ENCODE measurements at regions not wholly inside any gene's neighbourhood (a gene's known extent, or its start where the extent isn't known, plus 50 kb on each side); places are given as distances from the start of the nearest gene placed in this dataset.
"Not testable (repeated sequence)": the region's sequence is repeated elsewhere in the genome, so short reads cannot be mapped to it uniquely, and the experiment has no call there.

DNA sequence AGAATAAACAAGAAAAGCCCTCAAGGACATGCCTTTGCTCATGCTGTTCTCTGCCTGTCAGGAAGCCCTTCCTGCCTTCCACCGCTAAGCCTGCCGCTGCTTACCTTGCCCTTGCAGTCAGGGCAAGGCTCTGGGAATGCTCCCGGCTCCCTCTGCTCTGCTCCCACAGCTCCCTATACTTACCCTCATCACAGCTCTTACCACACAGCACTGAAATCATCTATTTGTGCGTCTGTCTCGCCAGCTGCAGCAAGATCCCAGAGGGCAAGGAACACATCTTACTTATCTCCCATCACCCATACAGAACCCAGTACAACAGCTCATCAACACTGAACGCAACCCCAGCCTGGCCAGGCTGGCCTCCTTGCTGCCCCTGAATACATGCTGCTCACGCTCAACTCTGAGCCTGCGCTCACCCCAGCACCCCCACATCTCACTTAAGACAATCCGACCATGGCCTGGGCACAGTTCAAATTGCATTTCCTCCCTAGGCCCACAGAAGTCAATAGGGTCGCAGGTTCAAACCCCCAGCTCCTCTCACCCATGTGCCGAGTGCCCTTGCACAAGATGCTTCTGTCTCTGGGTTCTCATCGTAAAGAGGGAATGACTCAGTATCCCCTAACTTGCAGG is 161.8 kb downstream of the IGLL1 start:
- no peaks in the 10 kb centered on the region for H3K36me3 ChIP-seq (ENCODE audit: control insufficient read depth in 2 of 2, insufficient read depth in 2 of 2, low read length in 1 of 2)
- no peak overlapping the region for H3K4me3 ChIP-seq (ENCODE audit: low read depth in 1 of 2, low read length in 2 of 2)
- H3K27me3 ChIP-seq (ENCODE audit: control insufficient read depth in 1 of 2, insufficient read depth in 2 of 2, low read length in 2 of 2), result no peaks in the 10 kb centered on the region
- no peaks in the 10 kb centered on the region for H3K4me1 ChIP-seq (ENCODE audit: control insufficient read depth in 2 of 2, insufficient read depth in 2 of 2, low read length in 1 of 2)
- no peak overlapping the region for H3K27ac ChIP-seq (ENCODE audit: low read depth in 2 of 2, low read length in 1 of 2)
- WGBS, 2 donors, result 74 to 76% methylated on average over 12 of the region's 12 CpGs
- no peaks in the 10 kb centered on the region for H3K9me3 ChIP-seq (ENCODE audit: control insufficient read depth in 2 of 2, insufficient read depth in 1 of 2, low read depth in 1 of 2, low read length in 1 of 2)

DNA sequence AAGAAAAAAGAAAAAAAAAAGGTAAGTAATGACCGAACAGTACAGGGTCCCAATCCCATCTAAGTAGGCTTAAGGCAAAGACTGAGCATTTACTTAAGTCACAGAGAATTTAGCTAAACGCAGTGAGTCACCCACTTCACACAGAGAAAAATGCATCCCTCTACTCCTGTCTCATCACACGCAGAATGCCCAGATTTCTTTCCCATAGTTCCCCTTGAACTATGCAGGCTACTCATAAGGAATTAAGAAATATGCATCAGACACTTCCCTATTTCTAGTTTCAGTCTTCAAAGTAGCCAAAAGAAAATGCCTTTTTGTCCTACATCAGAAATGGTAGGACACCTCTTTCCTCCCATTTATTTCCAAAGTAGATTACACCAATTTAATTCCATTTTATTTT is 162.8 kb downstream of the IGLL1 start:
- not testable (repeated sequence) for H3K9me3 ChIP-seq (ENCODE audit: control insufficient read depth in 2 of 2, insufficient read depth in 1 of 2, low read depth in 1 of 2, low read length in 1 of 2); H3K4me1 ChIP-seq (ENCODE audit: control insufficient read depth in 2 of 2, insufficient read depth in 2 of 2, low read length in 1 of 2); H3K27me3 ChIP-seq (ENCODE audit: control insufficient read depth in 1 of 2, insufficient read depth in 2 of 2, low read length in 2 of 2); H3K36me3 ChIP-seq (ENCODE audit: control insufficient read depth in 2 of 2, insufficient read depth in 2 of 2, low read length in 1 of 2); H3K4me3 ChIP-seq (ENCODE audit: low read depth in 1 of 2, low read length in 2 of 2); H3K27ac ChIP-seq (ENCODE audit: low read depth in 2 of 2, low read length in 1 of 2)
- 82 to 83% methylated on average over 3 of the region's 3 CpGs for WGBS, 2 donors

DNA sequence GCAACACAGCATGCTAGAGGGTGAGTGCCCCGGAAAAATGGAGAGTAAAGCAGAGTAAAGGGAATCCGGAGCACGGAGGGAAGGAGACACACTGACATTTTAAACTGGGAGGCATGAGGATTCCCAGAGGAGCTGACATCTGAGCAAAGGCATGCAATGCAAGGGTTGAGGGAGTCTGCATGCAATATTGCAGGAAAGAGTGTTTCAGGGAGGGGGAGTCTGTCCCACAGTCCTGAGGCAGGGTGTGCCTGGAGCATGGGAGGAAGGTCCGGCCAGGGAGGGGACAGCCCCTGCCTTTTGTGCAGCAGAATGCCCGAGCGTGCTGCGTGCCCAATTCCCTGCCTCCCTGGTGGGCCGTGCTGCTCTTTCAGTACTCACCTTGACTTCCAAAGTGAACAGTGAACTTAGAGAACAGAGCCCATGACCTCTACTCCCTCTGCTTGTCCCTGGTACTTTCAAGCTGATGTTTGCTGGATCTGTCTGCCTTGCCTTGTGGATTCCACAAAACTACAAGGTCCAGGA is 163.9 kb downstream of the IGLL1 start:
- not testable (repeated sequence) for H3K9me3 ChIP-seq (ENCODE audit: control insufficient read depth in 2 of 2, insufficient read depth in 1 of 2, low read depth in 1 of 2, low read length in 1 of 2); H3K36me3 ChIP-seq (ENCODE audit: control insufficient read depth in 2 of 2, insufficient read depth in 2 of 2, low read length in 1 of 2); H3K27ac ChIP-seq (ENCODE audit: low read depth in 2 of 2, low read length in 1 of 2); H3K4me3 ChIP-seq (ENCODE audit: low read depth in 1 of 2, low read length in 2 of 2); H3K4me1 ChIP-seq (ENCODE audit: control insufficient read depth in 2 of 2, insufficient read depth in 2 of 2, low read length in 1 of 2); H3K27me3 ChIP-seq (ENCODE audit: control insufficient read depth in 1 of 2, insufficient read depth in 2 of 2, low read length in 2 of 2)
- 73 to 76% methylated on average over 4 to 7 of the region's 8 CpGs for WGBS, 2 donors

DNA sequence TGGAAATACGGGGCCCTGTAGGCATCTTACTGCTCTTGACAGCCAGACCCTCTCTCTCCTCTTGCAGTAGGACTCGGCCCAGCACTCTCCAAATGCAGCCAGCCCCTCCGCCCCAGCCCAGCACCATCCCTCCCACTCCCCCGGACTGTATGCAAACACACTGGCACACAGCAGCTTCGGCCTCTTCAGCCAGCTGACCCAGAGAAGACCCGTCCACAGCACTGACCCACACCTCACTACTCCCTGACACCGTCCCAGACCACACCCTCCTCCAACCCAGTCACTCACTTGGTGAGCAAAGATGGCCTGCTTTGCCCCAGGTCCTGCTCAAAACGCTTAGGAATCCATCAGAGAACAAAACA is 164.6 kb downstream of the IGLL1 start:
- 55 to 57% methylated on average over 8 of the region's 8 CpGs for WGBS, 2 donors
- Histone ChIP-seq H3K4me3 (ENCODE audit: low read depth in 1 of 2, low read length in 2 of 2) (no peak overlapping the region), H3K4me1 (ENCODE audit: control insufficient read depth in 2 of 2, insufficient read depth in 2 of 2, low read length in 1 of 2) (no peaks in the 10 kb centered on the region), H3K27ac (ENCODE audit: low read depth in 2 of 2, low read length in 1 of 2) (no peak overlapping the region), H3K27me3 (ENCODE audit: control insufficient read depth in 1 of 2, insufficient read depth in 2 of 2, low read length in 2 of 2) (no peaks in the 10 kb centered on the region), H3K9me3 (ENCODE audit: control insufficient read depth in 2 of 2, insufficient read depth in 1 of 2, low read depth in 1 of 2, low read length in 1 of 2) (no peaks in the 10 kb centered on the region), H3K36me3 (ENCODE audit: control insufficient read depth in 2 of 2, insufficient read depth in 2 of 2, low read length in 1 of 2) (no peaks in the 10 kb centered on the region)

DNA sequence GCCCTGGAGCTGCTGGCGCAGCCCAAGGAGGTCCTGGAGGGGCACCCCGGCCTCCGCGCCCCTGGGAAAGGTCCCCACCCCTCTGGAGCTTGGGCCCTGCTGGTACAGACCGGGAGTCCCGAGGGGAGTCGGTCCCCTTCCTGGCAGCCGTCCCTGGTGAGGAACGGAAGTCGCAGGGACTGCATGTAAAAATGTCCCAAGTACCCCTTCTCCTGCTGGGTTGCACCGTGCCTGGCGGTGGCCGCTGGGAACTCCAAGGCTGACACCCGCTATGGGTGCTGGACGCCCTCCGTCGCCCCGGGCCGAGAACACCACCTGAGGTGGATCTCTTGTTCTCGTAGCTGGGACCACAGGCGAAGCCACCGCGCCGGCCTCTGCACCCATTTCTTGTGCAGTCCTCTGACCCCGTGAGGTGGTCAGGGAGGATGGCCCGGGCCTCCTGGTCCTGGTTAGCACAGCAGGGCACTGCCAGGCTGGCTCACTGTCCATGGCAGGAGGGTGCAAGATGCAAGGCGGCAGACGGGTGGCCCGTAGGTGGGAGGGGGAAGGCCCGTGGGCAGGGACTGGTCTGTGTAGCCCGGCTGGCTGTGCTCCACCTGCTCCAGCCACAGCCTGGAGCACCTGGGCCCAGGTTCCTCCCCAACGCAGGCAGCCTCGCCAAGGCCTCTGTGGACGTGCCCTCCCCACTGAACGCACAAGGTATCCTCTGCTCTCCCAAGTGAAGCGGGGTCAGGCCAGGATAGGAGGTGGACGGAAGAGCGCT is 165.2 kb downstream of the IGLL1 start:
- H3K9me3 ChIP-seq (ENCODE audit: control insufficient read depth in 2 of 2, insufficient read depth in 1 of 2, low read depth in 1 of 2, low read length in 1 of 2), result no peaks in the 10 kb centered on the region

DNA sequence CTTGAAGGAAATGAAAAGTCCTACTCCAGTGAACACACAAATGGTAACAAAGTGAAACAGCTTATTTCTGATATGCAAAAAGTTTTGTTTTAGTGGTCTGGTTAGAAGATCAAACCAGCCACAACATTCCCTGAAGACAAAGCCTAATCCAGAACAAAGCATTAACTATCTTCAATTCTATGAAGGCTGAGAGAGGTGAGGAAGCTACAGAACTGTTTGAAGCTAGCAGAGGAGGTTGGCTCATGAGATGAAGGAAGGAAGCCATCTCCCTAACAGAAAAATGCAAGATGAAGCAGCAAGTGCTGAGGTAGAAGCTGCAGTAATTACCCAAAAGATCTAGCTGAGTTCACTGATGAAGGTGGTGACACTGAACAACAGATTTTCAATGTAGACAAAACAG is 168.4 kb downstream of the IGLL1 start:
- H3K36me3 ChIP-seq (ENCODE audit: control insufficient read depth in 2 of 2, insufficient read depth in 2 of 2, low read length in 1 of 2), result no peaks in the 10 kb centered on the region
- no peak overlapping the region for H3K4me3 ChIP-seq (ENCODE audit: low read depth in 1 of 2, low read length in 2 of 2)
- H3K27ac ChIP-seq (ENCODE audit: low read depth in 2 of 2, low read length in 1 of 2), result no peak overlapping the region
- peaks cover 0 to 2% of the 10 kb centered on the region in 2 donors for H3K27me3 ChIP-seq (ENCODE audit: control insufficient read depth in 1 of 2, insufficient read depth in 2 of 2, low read length in 2 of 2)
- no peaks in the 10 kb centered on the region for H3K4me1 ChIP-seq (ENCODE audit: control insufficient read depth in 2 of 2, insufficient read depth in 2 of 2, low read length in 1 of 2)
- no peaks in the 10 kb centered on the region for H3K9me3 ChIP-seq (ENCODE audit: control insufficient read depth in 2 of 2, insufficient read depth in 1 of 2, low read depth in 1 of 2, low read length in 1 of 2)

More for the DNA sequence above, 165.2 kb downstream of the IGLL1 start:
- H3K27ac ChIP-seq (ENCODE audit: low read depth in 2 of 2, low read length in 1 of 2), result no peak overlapping the region
- 89 to 92% methylated on average over 38 of the region's 38 CpGs for WGBS, 2 donors
- no peaks in the 10 kb centered on the region for H3K27me3 ChIP-seq (ENCODE audit: control insufficient read depth in 1 of 2, insufficient read depth in 2 of 2, low read length in 2 of 2)
- H3K4me1 ChIP-seq (ENCODE audit: control insufficient read depth in 2 of 2, insufficient read depth in 2 of 2, low read length in 1 of 2), result no peaks in the 10 kb centered on the region
- H3K36me3 ChIP-seq (ENCODE audit: control insufficient read depth in 2 of 2, insufficient read depth in 2 of 2, low read length in 1 of 2), result no peaks in the 10 kb centered on the region
- H3K4me3 ChIP-seq (ENCODE audit: low read depth in 1 of 2, low read length in 2 of 2), result no peak overlapping the region

DNA sequence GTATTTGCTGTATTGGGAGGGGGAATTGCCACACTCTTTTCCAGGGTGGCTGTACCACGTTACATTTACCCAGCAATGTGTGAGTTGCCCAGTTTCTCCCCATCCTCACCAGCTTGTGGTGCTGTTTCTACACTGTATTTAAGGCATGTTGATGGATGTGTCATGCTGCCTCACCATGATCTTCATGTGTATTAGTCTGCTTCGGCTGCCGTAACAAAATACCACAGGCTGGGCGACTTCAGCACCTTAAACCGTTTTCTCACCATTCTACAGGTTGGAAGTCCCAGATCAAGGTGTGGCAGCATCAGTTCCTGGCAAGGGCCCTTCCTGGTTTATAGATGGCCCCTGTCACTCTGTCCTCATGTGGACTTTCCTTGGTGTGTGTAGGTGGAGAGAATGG is 169.7 kb downstream of the IGLL1 start:
- Histone ChIP-seq H3K27me3 (ENCODE audit: control insufficient read depth in 1 of 2, insufficient read depth in 2 of 2, low read length in 2 of 2) (peaks cover 0 to 2% of the 10 kb centered on the region in 2 donors), H3K9me3 (ENCODE audit: control insufficient read depth in 2 of 2, insufficient read depth in 1 of 2, low read depth in 1 of 2, low read length in 1 of 2) (peaks cover 0 to 2% of the 10 kb centered on the region in 2 donors), H3K4me3 (ENCODE audit: low read depth in 1 of 2, low read length in 2 of 2) (no peak overlapping the region), H3K4me1 (ENCODE audit: control insufficient read depth in 2 of 2, insufficient read depth in 2 of 2, low read length in 1 of 2) (no peaks in the 10 kb centered on the region), H3K27ac (ENCODE audit: low read depth in 2 of 2, low read length in 1 of 2) (no peak overlapping the region), H3K36me3 (ENCODE audit: control insufficient read depth in 2 of 2, insufficient read depth in 2 of 2, low read length in 1 of 2) (no peaks in the 10 kb centered on the region)
- WGBS, 2 donors, result 88 to 91% methylated on average over 5 of the region's 5 CpGs

DNA sequence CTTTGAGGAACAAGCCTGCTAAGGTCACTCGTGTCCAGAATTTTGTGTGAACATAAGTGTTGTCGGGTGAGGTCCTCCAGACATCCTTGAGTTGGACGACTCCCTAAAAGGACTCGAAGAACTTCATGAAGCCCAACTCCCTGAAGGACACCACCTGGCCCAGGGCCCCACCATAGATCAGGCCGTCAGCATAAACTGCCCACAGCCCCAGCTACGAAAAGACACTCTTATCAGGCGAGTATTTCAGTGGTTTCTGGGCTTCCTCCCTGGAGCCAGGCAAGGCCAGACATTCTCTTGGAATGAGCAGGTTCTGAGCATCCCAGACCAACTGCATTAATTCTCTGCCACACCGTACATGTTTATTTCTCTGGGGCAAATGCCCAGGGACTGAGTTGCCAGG is 170.1 kb downstream of the IGLL1 start:
- 71 to 76% methylated on average over 8 of the region's 8 CpGs for WGBS, 2 donors
- H3K9me3 ChIP-seq (ENCODE audit: control insufficient read depth in 2 of 2, insufficient read depth in 1 of 2, low read depth in 1 of 2, low read length in 1 of 2), result peaks cover 0 to 4% of the 10 kb centered on the region in 2 donors
- no peak overlapping the region for H3K27ac ChIP-seq (ENCODE audit: low read depth in 2 of 2, low read length in 1 of 2)
- H3K4me3 ChIP-seq (ENCODE audit: low read depth in 1 of 2, low read length in 2 of 2), result no peak overlapping the region
- H3K36me3 ChIP-seq (ENCODE audit: control insufficient read depth in 2 of 2, insufficient read depth in 2 of 2, low read length in 1 of 2), result no peaks in the 10 kb centered on the region
- H3K4me1 ChIP-seq (ENCODE audit: control insufficient read depth in 2 of 2, insufficient read depth in 2 of 2, low read length in 1 of 2), result no peaks in the 10 kb centered on the region
- H3K27me3 ChIP-seq (ENCODE audit: control insufficient read depth in 1 of 2, insufficient read depth in 2 of 2, low read length in 2 of 2), result peaks cover 0 to 2% of the 10 kb centered on the region in 2 donors

DNA sequence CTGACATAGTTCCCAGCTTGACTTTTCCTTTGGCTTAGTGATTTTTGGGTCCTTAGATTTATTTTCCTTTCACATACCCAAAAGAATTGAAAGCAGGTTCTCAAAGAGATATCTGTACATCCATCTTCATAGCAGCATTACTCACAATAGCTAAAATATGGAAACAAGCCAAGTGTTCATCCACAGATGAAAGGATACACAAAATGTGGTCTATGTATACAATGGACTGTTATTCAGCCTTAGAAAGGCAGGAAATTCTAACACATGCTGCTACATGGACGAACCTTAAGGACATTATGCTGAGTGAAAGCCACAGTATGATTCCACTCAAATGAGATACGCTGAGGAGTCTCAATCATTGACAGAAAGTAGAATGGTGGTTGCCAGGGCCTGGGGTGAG is 171.8 kb downstream of the IGLL1 start:
- Histone ChIP-seq H3K27ac (ENCODE audit: low read depth in 2 of 2, low read length in 1 of 2) (no peak overlapping the region), H3K4me3 (ENCODE audit: low read depth in 1 of 2, low read length in 2 of 2) (no peak overlapping the region), H3K9me3 (ENCODE audit: control insufficient read depth in 2 of 2, insufficient read depth in 1 of 2, low read depth in 1 of 2, low read length in 1 of 2) (peaks cover 0 to 4% of the 10 kb centered on the region in 2 donors), H3K4me1 (ENCODE audit: control insufficient read depth in 2 of 2, insufficient read depth in 2 of 2, low read length in 1 of 2) (no peaks in the 10 kb centered on the region), H3K36me3 (ENCODE audit: control insufficient read depth in 2 of 2, insufficient read depth in 2 of 2, low read length in 1 of 2) (no peaks in the 10 kb centered on the region), H3K27me3 (ENCODE audit: control insufficient read depth in 1 of 2, insufficient read depth in 2 of 2, low read length in 2 of 2) (peaks cover 0 to 2% of the 10 kb centered on the region in 2 donors)
- WGBS, 2 donors, result 39 to 54% methylated on average over 2 of the region's 2 CpGs

DNA sequence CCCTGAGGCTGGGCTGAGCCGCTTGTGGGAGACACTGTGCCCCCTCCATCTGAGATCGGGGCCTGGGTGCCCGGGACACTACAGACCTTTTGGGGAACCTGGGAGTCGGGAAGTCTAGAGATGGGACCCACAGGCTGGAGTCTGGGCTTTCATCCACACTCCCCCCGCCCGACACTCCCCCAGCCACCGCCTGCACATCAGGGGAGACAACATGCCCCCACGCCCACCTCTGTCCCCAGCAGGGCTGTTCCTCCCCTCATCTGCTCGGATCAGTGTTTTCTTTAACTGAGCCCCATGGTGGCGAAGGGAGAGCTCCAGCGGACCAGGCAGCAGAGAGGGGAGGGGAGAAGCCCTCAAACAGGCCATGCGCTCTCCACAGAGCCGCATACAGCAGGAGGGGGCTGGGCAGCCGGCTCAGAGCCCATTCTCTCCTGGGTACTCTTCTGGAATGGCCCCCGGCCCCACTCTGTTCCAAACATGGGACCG is 174.7 kb downstream of the IGLL1 start:
- Histone ChIP-seq H3K4me3 (ENCODE audit: low read depth in 1 of 2, low read length in 2 of 2) (no peak overlapping the region), H3K27ac (ENCODE audit: low read depth in 2 of 2, low read length in 1 of 2) (no peak overlapping the region), H3K36me3 (ENCODE audit: control insufficient read depth in 2 of 2, insufficient read depth in 2 of 2, low read length in 1 of 2) (no peaks in the 10 kb centered on the region), H3K27me3 (ENCODE audit: control insufficient read depth in 1 of 2, insufficient read depth in 2 of 2, low read length in 2 of 2) (peaks cover 0 to 2% of the 10 kb centered on the region in 2 donors), H3K9me3 (ENCODE audit: control insufficient read depth in 2 of 2, insufficient read depth in 1 of 2, low read depth in 1 of 2, low read length in 1 of 2) (peaks cover 0 to 4% of the 10 kb centered on the region in 2 donors), H3K4me1 (ENCODE audit: control insufficient read depth in 2 of 2, insufficient read depth in 2 of 2, low read length in 1 of 2) (peaks cover 0 to 7% of the 10 kb centered on the region in 2 donors)
- WGBS, 2 donors, result 72 to 73% methylated on average over 16 of the region's 16 CpGs

Measured in esophagus (tissue), 2 donors.